BJ (cell line): ENCODE measurements at regions not wholly inside any gene's neighbourhood (a gene's known extent, or its start where the extent isn't known, plus 50 kb on each side); places are given as distances from the start of the nearest gene placed in this dataset.

Experiments
- CTCF ChIA-PET: fragments of 350-600 bp; formaldehyde crosslinking; extraction: SDS; loops from one replicate; lab custom pipeline; 2021; ENCODE audit warnings: antibody characterized with exemption, inconsistent platforms; lab: Yijun Ruan, JAX
- POLR2A ChIA-PET: fragments of 300-600 bp; sonication (Branson Sonifier 250); formaldehyde crosslinking; extraction: SDS; loops from one replicate; lab custom pipeline; 2021; ENCODE audit warnings: antibody characterized with exemption; lab: Charles Lee
- DNase-seq: peaks from one replicate; pipeline ENCODE4 v3.0.0-alpha.2; 2011; ENCODE audit warnings: low read depth
- H3K27me3 ChIP-seq: 2 replicates; pipeline ENCODE4 v1.6.0; 2011; ENCODE audit warnings: low read length; ENCODE audit not compliant: control insufficient read depth, insufficient read depth
- H3K36me3 ChIP-seq: 2 replicates; pipeline ENCODE4 v1.5.1; 2011; ENCODE audit warnings: low read length; ENCODE audit not compliant: control insufficient read depth, insufficient read depth
- H3K4me3 ChIP-seq: 2 replicates; pipeline ENCODE4 v1.5.1; 2011; ENCODE audit warnings: low read depth, mild to moderate bottlenecking, control low read depth, low read length
- CTCF ChIP-seq: IDR thresholded peaks from 2 replicates; pipeline ENCODE4 v1.5.1; 2011; ENCODE audit warnings: low read depth, mild to moderate bottlenecking, control low read depth, inconsistent platforms, low read length, moderate library complexity; ENCODE audit not compliant: insufficient read depth

GRCh38 chr4:62953752-62954151, 1455.5 kb downstream of the TECRL start:
- H3K27me3 ChIP-seq = no peaks in the 10 kb centered on the region
- no peak overlapping the region for H3K4me3 ChIP-seq
- no peak for TF ChIP-seq CTCF
- H3K36me3 ChIP-seq = no peaks in the 10 kb centered on the region
- no peak for DNase-seq
- CTCF ChIA-PET = no interaction called here
- POLR2A ChIA-PET = no interaction called here

GRCh38 chr4:62952366-62952765, 1456.9 kb downstream of the TECRL start:
- POLR2A ChIA-PET = no interaction called here
- H3K4me3 ChIP-seq = no peak overlapping the region
- no peaks in the 10 kb centered on the region for H3K36me3 ChIP-seq
- DNase-seq = no peak
- no peaks in the 10 kb centered on the region for H3K27me3 ChIP-seq
- no peak for TF ChIP-seq CTCF
- CTCF ChIA-PET = no interaction called here

GRCh38 chr4:62948108-62948507, 1461.1 kb downstream of the TECRL start:
- no peak for TF ChIP-seq CTCF
- Histone ChIP-seq H3K27me3 (no peaks in the 10 kb centered on the region), H3K4me3 (no peak overlapping the region), H3K36me3 (no peaks in the 10 kb centered on the region)
- ChIA-PET CTCF (no interaction called here), POLR2A (no interaction called here)
- no peak for DNase-seq

GRCh38 chr4:62940229-62940628, 1469.0 kb downstream of the TECRL start:
- ChIA-PET CTCF (no interaction called here), POLR2A (no interaction called here)
- H3K36me3 ChIP-seq = no peaks in the 10 kb centered on the region
- no peak overlapping the region for H3K4me3 ChIP-seq
- no peak for DNase-seq
- no peaks in the 10 kb centered on the region for H3K27me3 ChIP-seq
- TF ChIP-seq CTCF = no peak

GRCh38 chr4:62930884-62931283, 1478.4 kb downstream of the TECRL start:
- no peak for TF ChIP-seq CTCF
- CTCF ChIA-PET = no interaction called here

More at GRCh38 chr4:62930884-62931283, 1478.4 kb downstream of the TECRL start:
- Histone ChIP-seq H3K27me3 (no peaks in the 10 kb centered on the region), H3K4me3 (no peak overlapping the region), H3K36me3 (no peaks in the 10 kb centered on the region)
- POLR2A ChIA-PET = no interaction called here
- no peak for DNase-seq
